Upper lobe of right lung (tissue), 1 donor: ENCODE measurements at regions not wholly inside any gene's neighbourhood (a gene's known extent, or its start where the extent isn't known, plus 50 kb on each side); places are given as distances from the start of the nearest gene placed in this dataset.

Experiments
- ATAC-seq: fragments of 200-7000 bp; cut with Tn5 transposase; one replicate; pipeline ENCODE4 v1.9.1; 2020; ENCODE audit warnings: mild to moderate bottlenecking, moderate library complexity
- DNase-seq: peaks from one replicate; pipeline ENCODE4 v3.0.0-alpha.2; 2020
- H3K27ac ChIP-seq: fragments of 200-600 bp; one replicate; pipeline ENCODE4 v1.8.0; 2022
- H3K27me3 ChIP-seq: fragments of 200-600 bp; one replicate; pipeline ENCODE4 v1.8.0; 2022; ENCODE audit warnings: mild to moderate bottlenecking
- H3K36me3 ChIP-seq: fragments of 200-600 bp; one replicate; pipeline ENCODE4 v1.8.0; 2022
- H3K4me1 ChIP-seq: fragments of 200-600 bp; one replicate; pipeline ENCODE4 v1.8.0; 2022
- H3K4me3 ChIP-seq: fragments of 200-600 bp; one replicate; pipeline ENCODE4 v1.8.0; 2022; ENCODE audit warnings: mild to moderate bottlenecking
- H3K9me3 ChIP-seq: fragments of 200-600 bp; one replicate; pipeline ENCODE4 v1.8.0; 2022
- CTCF ChIP-seq: fragments of 200-600 bp; IDR thresholded peaks from one replicate; pipeline ENCODE4 v1.8.0; 2022; ENCODE audit warnings: antibody characterized with exemption
- intact Hi-C: fragments of 100-400 bp; cut with DNase I; formaldehyde crosslinking; loops from one replicate; pipeline ENCODE4 v1.11.0; 2022
- donor health status: DM: no; HTN: yes; CAD: no; lungs with severe emphysema.

- no peak for TF ChIP-seq CTCF
- Histone ChIP-seq H3K4me1 (no peaks in the 10 kb centered on the region), H3K9me3 (no peaks in the 10 kb centered on the region), H3K27ac (no peak overlapping the region), H3K36me3 (no peaks in the 10 kb centered on the region), H3K4me3 (no peak overlapping the region), H3K27me3 (no peaks in the 10 kb centered on the region)
- ATAC-seq, result no peak
- no peak for DNase-seq
- intact Hi-C loops, result no loop called here
Observed at GRCh38 chr15:93162560-93162959, 73.5 kb upstream of the RGMA start.

GRCh38 chr15:93159930-93160329 lies 70.9 kb upstream of the RGMA start:
- Histone ChIP-seq H3K27me3 (no peaks in the 10 kb centered on the region), H3K9me3 (no peaks in the 10 kb centered on the region), H3K4me1 (no peaks in the 10 kb centered on the region), H3K36me3 (no peaks in the 10 kb centered on the region), H3K4me3 (no peak overlapping the region), H3K27ac (no peak overlapping the region)
- DNase-seq (no peak), ATAC-seq (no peak)
- TF ChIP-seq CTCF, result no peak
- intact Hi-C loops, result no loop called here

- ATAC-seq (no peak), DNase-seq (no peak)
- intact Hi-C loops, result no loop called here
- Histone ChIP-seq H3K9me3 (no peaks in the 10 kb centered on the region), H3K4me1 (no peaks in the 10 kb centered on the region), H3K27ac (no peak overlapping the region), H3K36me3 (no peaks in the 10 kb centered on the region), H3K27me3 (no peaks in the 10 kb centered on the region), H3K4me3 (no peak overlapping the region)
- no peak for TF ChIP-seq CTCF
Observed at GRCh38 chr15:93158097-93158900, 69.3 kb upstream of the RGMA start.

- ATAC-seq, result no peak
- no peak for TF ChIP-seq CTCF
- Histone ChIP-seq H3K27me3 (no peaks in the 10 kb centered on the region), H3K27ac (no peak overlapping the region), H3K4me3 (no peak overlapping the region), H3K4me1 (no peaks in the 10 kb centered on the region), H3K9me3 (no peaks in the 10 kb centered on the region), H3K36me3 (no peaks in the 10 kb centered on the region)
- intact Hi-C loops, result no loop called here
- DNase-seq, result no peak
Observed at GRCh38 chr15:93154666-93155065, 65.7 kb upstream of the RGMA start.

- ATAC-seq, result peak; percentile 43
- no peaks in the 10 kb centered on the region for H3K9me3 ChIP-seq
- H3K27ac ChIP-seq, result no peak overlapping the region
- no peaks in the 10 kb centered on the region for H3K27me3 ChIP-seq
- no peak overlapping the region for H3K4me3 ChIP-seq
- intact Hi-C loops, result no loop called here
- TF ChIP-seq CTCF, result no peak
- H3K36me3 ChIP-seq, result no peaks in the 10 kb centered on the region
- DNase-seq, result no peak
- no peaks in the 10 kb centered on the region for H3K4me1 ChIP-seq
Observed at GRCh38 chr15:93152951-93153350, 63.9 kb upstream of the RGMA start.

- H3K27me3 ChIP-seq, result no peaks in the 10 kb centered on the region
- H3K27ac ChIP-seq, result no peak overlapping the region
- no peak for TF ChIP-seq CTCF
- ATAC-seq (peak; percentile 58), DNase-seq (no peak)
- H3K36me3 ChIP-seq, result no peaks in the 10 kb centered on the region
- H3K4me3 ChIP-seq, result no peak overlapping the region
- intact Hi-C loops, result no loop called here
- no peaks in the 10 kb centered on the region for H3K9me3 ChIP-seq
- no peaks in the 10 kb centered on the region for H3K4me1 ChIP-seq
Observed at GRCh38 chr15:93152360-93152759, 63.3 kb upstream of the RGMA start.
